Stomach (tissue), 4 donors: ENCODE measurements at regions not wholly inside any gene's neighbourhood (a gene's known extent, or its start where the extent isn't known, plus 50 kb on each side); places are given as distances from the start of the nearest gene placed in this dataset.

Source experiments
- CTCF ChIP-seq, 7 experiments: fragments of 450-650 bp in 4 of 7; fragments of 200-600 bp in 3 of 7; sonication (generic) in 3 of 7; IDR thresholded peaks; one replicate each; pipeline ENCODE4 v1.5.1; 2016 to 2019; ENCODE audit warnings: antibody characterized with exemption in 7 of 7, control low read depth in 2 of 7, mild to moderate bottlenecking in 1 of 7
- EP300 ChIP-seq: sonication (generic); formaldehyde crosslinking; IDR thresholded peaks from one replicate; pipeline ENCODE4 v1.6.1; 2017; ENCODE audit warnings: antibody characterized with exemption
- POLR2A ChIP-seq, 4 donors: fragments of 450-650 bp; IDR thresholded peaks; one replicate each; pipeline ENCODE4 v1.6.1; 2016; ENCODE audit warnings: antibody characterized with exemption in 4 of 4, control low read depth in 2 of 4, mild to moderate bottlenecking in 1 of 4, moderate library complexity in 1 of 4
- POLR2AphosphoS5 ChIP-seq, 3 donors: sonication (generic); formaldehyde crosslinking; IDR thresholded peaks; one replicate each; pipeline ENCODE4 v1.6.1; 2016; ENCODE audit warnings: antibody characterized with exemption in 3 of 3

GRCh38 chrX:134162032-134162431, 75.0 kb upstream of the CCDC160 start:
- no peak for TF ChIP-seq CTCF (IDR thresholded peaks at IDR 0.05)
- no peak for TF ChIP-seq POLR2AphosphoS5 (IDR thresholded peaks at IDR 0.05)
- TF ChIP-seq POLR2A (IDR thresholded peaks at IDR 0.05): no peak
- no peak for TF ChIP-seq EP300
